ENCODE measurements at regions not wholly inside any gene's neighbourhood (a gene's known extent, or its start where the extent isn't known, plus 50 kb on each side); places are given as distances from the start of the nearest gene placed in this dataset.

DNA sequence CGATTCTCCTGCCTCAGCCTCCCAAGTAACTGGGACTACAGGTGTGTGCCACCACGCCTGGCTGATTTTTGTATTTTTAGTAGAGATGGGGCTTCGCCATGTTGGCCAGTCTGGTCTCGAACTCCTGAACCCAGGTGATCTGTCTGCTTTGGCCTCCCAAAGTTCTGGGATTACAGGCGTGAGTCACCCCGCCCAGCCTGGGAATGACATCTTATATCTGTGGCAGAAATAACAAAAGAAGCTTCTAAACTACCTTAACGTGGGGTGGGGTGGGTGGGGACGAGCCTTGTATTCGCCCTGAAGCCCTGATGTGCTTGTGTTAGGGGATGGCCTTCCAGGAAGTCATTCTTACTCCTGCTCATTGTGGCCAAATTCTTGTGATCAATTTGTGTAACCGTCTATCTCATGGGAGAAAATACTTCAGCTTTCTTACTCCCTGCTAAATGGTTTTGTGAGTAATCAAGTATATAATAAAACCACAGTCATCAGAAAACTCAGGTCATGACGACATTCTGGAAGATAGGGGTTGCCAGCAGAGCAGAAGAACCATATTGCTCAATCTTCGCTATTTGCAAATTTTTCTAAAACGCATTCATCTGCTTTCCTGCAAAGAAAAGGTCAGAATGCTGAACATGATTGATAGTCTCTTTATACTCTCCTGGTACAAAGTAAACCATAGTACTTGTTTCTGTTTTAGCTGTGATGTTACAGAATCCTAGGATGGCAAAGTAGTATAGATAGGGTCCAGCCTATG is 63.2 kb downstream of the DIRAS3 start:
- H3K4me3 ChIP-seq (replicated peaks in 1 of 3; ENCODE audit: low read depth in 2 of 3, low read length in 3 of 3), result no peak overlapping the region
- no peak for DNase-seq
- intact Hi-C loops (cut with micrococcal nuclease), result no loop called here
- H3K4me1 ChIP-seq (ENCODE audit: control insufficient read depth in 1 of 2, insufficient read depth in 2 of 2, low read length in 2 of 2), result no peaks in the 10 kb centered on the region
- H2AFZ ChIP-seq (ENCODE audit: insufficient read depth, low read depth, low read length, poor library complexity, severe bottlenecking), result no peak overlapping the region
- no peak overlapping the region for H3K4me2 ChIP-seq (replicated peaks; ENCODE audit: extremely low read depth, low read length, poor library complexity, severe bottlenecking)
- no peaks in the 10 kb centered on the region for H3K79me2 ChIP-seq (ENCODE audit: insufficient read depth, low read length)
- Mint-ChIP-seq H3K27me3 (ENCODE audit: low read depth in 3 of 3) (peaks cover 0 to 1% (median 0%) of the 10 kb centered on the region in 3 donors), H3K4me3 (no peak overlapping the region), H3K9me3 (peaks cover 0 to 3% (median 2%) of the 10 kb centered on the region in 7 donors), H3K36me3 (no peaks in the 10 kb centered on the region), H3K4me1 (no peaks in the 10 kb centered on the region), H3K27ac (no peak overlapping the region)
- no peak overlapping the region for H3K9ac ChIP-seq (ENCODE audit: insufficient read depth, low read length, poor library complexity, severe bottlenecking)
- no peaks in the 10 kb centered on the region for H3K9me3 ChIP-seq (replicated peaks in 1 of 2; ENCODE audit: control insufficient read depth in 1 of 2, insufficient read depth in 1 of 2, low read length in 2 of 2)
- no peaks in the 10 kb centered on the region for H3K36me3 ChIP-seq (replicated peaks in 1 of 2; ENCODE audit: control insufficient read depth in 1 of 2, insufficient read depth in 2 of 2, low read length in 2 of 2)
- no peaks in the 10 kb centered on the region for H3K27me3 ChIP-seq (ENCODE audit: control insufficient read depth in 2 of 2, insufficient read depth in 2 of 2, low read length in 2 of 2)
- no peaks in the 10 kb centered on the region for H4K20me1 ChIP-seq (ENCODE audit: insufficient read depth, low read length)
- no peak overlapping the region for H3K27ac ChIP-seq (ENCODE audit: low read depth in 1 of 2, low read length in 2 of 2)
- TF ChIP-seq, protein P1, sequence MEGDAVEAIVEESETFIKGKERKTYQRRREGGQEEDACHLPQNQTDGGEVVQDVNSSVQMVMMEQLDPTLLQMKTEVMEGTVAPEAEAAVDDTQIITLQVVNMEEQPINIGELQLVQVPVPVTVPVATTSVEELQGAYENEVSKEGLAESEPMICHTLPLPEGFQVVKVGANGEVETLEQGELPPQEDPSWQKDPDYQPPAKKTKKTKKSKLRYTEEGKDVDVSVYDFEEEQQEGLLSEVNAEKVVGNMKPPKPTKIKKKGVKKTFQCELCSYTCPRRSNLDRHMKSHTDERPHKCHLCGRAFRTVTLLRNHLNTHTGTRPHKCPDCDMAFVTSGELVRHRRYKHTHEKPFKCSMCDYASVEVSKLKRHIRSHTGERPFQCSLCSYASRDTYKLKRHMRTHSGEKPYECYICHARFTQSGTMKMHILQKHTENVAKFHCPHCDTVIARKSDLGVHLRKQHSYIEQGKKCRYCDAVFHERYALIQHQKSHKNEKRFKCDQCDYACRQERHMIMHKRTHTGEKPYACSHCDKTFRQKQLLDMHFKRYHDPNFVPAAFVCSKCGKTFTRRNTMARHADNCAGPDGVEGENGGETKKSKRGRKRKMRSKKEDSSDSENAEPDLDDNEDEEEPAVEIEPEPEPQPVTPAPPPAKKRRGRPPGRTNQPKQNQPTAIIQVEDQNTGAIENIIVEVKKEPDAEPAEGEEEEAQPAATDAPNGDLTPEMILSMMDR (IDR thresholded peaks at IDR 0.05), result no peak
- 93% methylated on average over 2 of the region's 13 CpGs for WGBS (ENCODE audit: insufficient coverage)

DNA sequence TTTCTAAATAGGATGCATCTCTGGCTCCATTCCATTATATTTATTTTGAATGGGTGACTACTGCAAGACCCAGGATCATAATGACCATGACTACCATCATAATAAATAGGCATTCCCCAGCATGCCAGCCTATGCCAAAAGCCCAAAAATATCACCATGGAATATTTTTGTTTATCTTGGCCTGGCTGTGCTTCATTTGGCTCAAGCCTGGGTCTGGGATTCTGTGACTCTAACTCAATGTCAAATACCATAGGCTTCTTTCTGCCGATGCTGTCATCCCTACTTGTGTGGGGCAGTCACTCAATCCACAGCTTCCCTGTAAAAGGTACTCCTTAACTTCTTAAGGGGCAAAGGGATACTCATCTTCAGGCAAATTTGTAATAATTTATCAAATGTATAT is 66.6 kb downstream of the DIRAS3 start:
- intact Hi-C loops (cut with micrococcal nuclease), result no loop called here
- no peak for DNase-seq
- Histone ChIP-seq H3K27ac (ENCODE audit: low read depth in 1 of 2, low read length in 2 of 2) (no peak overlapping the region), H3K9ac (ENCODE audit: insufficient read depth, low read length, poor library complexity, severe bottlenecking) (no peak overlapping the region), H4K20me1 (ENCODE audit: insufficient read depth, low read length) (no peaks in the 10 kb centered on the region), H3K4me1 (ENCODE audit: control insufficient read depth in 1 of 2, insufficient read depth in 2 of 2, low read length in 2 of 2) (no peaks in the 10 kb centered on the region), H3K4me2 (replicated peaks; ENCODE audit: extremely low read depth, low read length, poor library complexity, severe bottlenecking) (no peak overlapping the region), H2AFZ (ENCODE audit: insufficient read depth, low read depth, low read length, poor library complexity, severe bottlenecking) (no peak overlapping the region), H3K36me3 (replicated peaks in 1 of 2; ENCODE audit: control insufficient read depth in 1 of 2, insufficient read depth in 2 of 2, low read length in 2 of 2) (no peaks in the 10 kb centered on the region), H3K9me3 (replicated peaks in 1 of 2; ENCODE audit: control insufficient read depth in 1 of 2, insufficient read depth in 1 of 2, low read length in 2 of 2) (no peaks in the 10 kb centered on the region), H3K4me3 (replicated peaks in 1 of 3; ENCODE audit: low read depth in 2 of 3, low read length in 3 of 3) (no peak overlapping the region), H3K27me3 (ENCODE audit: control insufficient read depth in 2 of 2, insufficient read depth in 2 of 2, low read length in 2 of 2) (no peaks in the 10 kb centered on the region), H3K79me2 (ENCODE audit: insufficient read depth, low read length) (no peaks in the 10 kb centered on the region)
- Mint-ChIP-seq H3K4me3 (no peak overlapping the region), H3K9me3 (peaks cover 0 to 3% (median 0%) of the 10 kb centered on the region in 7 donors), H3K27me3 (ENCODE audit: low read depth in 3 of 3) (peaks cover 0 to under 1% (median 0%) of the 10 kb centered on the region in 3 donors), H3K27ac (no peak overlapping the region), H3K36me3 (no peaks in the 10 kb centered on the region), H3K4me1 (no peaks in the 10 kb centered on the region)
- TF ChIP-seq, protein P1 (IDR thresholded peaks at IDR 0.05), result no peak
- 100% methylated on average over 1 of the region's 1 CpG for WGBS (ENCODE audit: insufficient coverage)

All from CD14-positive monocyte (primary cell).